Ovary (tissue), 3 donors: ENCODE measurements at regions not wholly inside any gene's neighbourhood (a gene's known extent, or its start where the extent isn't known, plus 50 kb on each side); places are given as distances from the start of the nearest gene placed in this dataset.

Experiments
- EP300 ChIP-seq: sonication (generic); formaldehyde crosslinking; IDR thresholded peaks from one replicate; pipeline ENCODE4 v1.6.1; 2017; ENCODE audit warnings: antibody characterized with exemption
- TF ChIP-seq, protein P1 (sequence below), 3 donors: fragments of 450-650 bp in 2 of 3; fragments of 200-600 bp in 1 of 3; IDR thresholded peaks; one replicate each; pipeline versions ENCODE4 v1.5.1 to v1.8.0; 2016 to 2022; ENCODE audit warnings: antibody characterized with exemption in 3 of 3, mild to moderate bottlenecking in 1 of 3
- donor health status: DM: no; HTN: no; CAD: no.

DNA sequence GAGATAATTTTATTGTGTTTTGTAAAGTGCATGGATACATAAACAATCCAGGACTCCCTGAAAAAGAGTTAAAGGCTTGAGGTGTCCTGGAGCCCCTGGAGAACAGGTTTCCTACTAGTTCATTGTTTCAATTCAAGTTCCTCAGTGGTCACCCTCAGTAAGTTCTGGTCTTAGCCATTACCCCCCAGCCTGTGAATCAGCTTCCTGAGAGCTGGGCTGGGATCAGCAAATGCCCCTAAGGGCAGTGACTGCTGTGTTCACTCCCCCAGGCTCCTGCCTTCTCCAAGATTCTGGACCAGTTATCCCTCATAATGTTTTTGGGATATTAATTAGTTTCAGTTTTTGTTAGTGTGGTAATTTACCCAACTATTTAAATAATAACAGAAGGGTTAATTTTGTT lies 151.6 kb upstream of the PRSS58 start:
- TF ChIP-seq, protein P1, sequence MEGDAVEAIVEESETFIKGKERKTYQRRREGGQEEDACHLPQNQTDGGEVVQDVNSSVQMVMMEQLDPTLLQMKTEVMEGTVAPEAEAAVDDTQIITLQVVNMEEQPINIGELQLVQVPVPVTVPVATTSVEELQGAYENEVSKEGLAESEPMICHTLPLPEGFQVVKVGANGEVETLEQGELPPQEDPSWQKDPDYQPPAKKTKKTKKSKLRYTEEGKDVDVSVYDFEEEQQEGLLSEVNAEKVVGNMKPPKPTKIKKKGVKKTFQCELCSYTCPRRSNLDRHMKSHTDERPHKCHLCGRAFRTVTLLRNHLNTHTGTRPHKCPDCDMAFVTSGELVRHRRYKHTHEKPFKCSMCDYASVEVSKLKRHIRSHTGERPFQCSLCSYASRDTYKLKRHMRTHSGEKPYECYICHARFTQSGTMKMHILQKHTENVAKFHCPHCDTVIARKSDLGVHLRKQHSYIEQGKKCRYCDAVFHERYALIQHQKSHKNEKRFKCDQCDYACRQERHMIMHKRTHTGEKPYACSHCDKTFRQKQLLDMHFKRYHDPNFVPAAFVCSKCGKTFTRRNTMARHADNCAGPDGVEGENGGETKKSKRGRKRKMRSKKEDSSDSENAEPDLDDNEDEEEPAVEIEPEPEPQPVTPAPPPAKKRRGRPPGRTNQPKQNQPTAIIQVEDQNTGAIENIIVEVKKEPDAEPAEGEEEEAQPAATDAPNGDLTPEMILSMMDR (IDR thresholded peaks at IDR 0.05): no peak
- no peak for TF ChIP-seq EP300
